ENCODE measurements at regions not wholly inside any gene's neighbourhood (a gene's known extent, or its start where the extent isn't known, plus 50 kb on each side); places are given as distances from the start of the nearest gene placed in this dataset.
"Not testable (repeated sequence)": the region's sequence is repeated elsewhere in the genome, so short reads cannot be mapped to it uniquely, and the experiment has no call there.

- DNase-seq: no peak
These were observed 488.1 kb upstream of the ARX start for GRCh38 chrX:25503826-25504225.

GRCh38 chrX:25507801-25508200, 492.0 kb upstream of the ARX start:
- no peak for DNase-seq

GRCh38 chrX:25519258-25519657, 503.5 kb upstream of the ARX start:
- no peak for DNase-seq

GRCh38 chrX:25522443-25523010, 506.8 kb upstream of the ARX start:
- not testable (repeated sequence) for DNase-seq

- DNase-seq: peak; percentile 31
These were observed 508.1 kb upstream of the ARX start for GRCh38 chrX:25523574-25524540.

- no peak for DNase-seq
These were observed 511.4 kb upstream of the ARX start for GRCh38 chrX:25527156-25527555.

- no peak for DNase-seq
These were observed 511.8 kb upstream of the ARX start for GRCh38 chrX:25527596-25527995.

GRCh38 chrX:25531096-25531495, 515.3 kb upstream of the ARX start:
- DNase-seq: no peak

- DNase-seq: peak; percentile 17
These were observed 518.3 kb upstream of the ARX start for GRCh38 chrX:25534091-25534490.

- no peak for DNase-seq
These were observed 520.7 kb upstream of the ARX start for GRCh38 chrX:25536307-25536970.

GRCh38 chrX:25537699-25538098, 521.9 kb upstream of the ARX start:
- no peak for DNase-seq

- peak; percentile 64 for DNase-seq
These were observed 528.9 kb upstream of the ARX start for GRCh38 chrX:25544641-25545040.

GRCh38 chrX:25548811-25549210, 533.0 kb upstream of the ARX start:
- peak; percentile 24 for DNase-seq

GRCh38 chrX:25555521-25555920, 539.8 kb upstream of the ARX start:
- DNase-seq: no peak

GRCh38 chrX:25558137-25558536, 542.4 kb upstream of the ARX start:
- DNase-seq: no peak

- DNase-seq: no peak
These were observed 545.4 kb upstream of the ARX start for GRCh38 chrX:25561190-25561589.

- no peak for DNase-seq
These were observed 557.9 kb upstream of the ARX start for GRCh38 chrX:25573631-25574030.

GRCh38 chrX:25596921-25597320, 541.2 kb upstream of the MAGEB18 start:
- no peak for DNase-seq

- DNase-seq: peak; percentile 41
These were observed 540.6 kb upstream of the MAGEB18 start for GRCh38 chrX:25597551-25597950.

GRCh38 chrX:25599061-25599460, 539.1 kb upstream of the MAGEB18 start:
- DNase-seq: peak; percentile 49

GRCh38 chrX:25600776-25601175, 537.4 kb upstream of the MAGEB18 start:
- peak; percentile 55 for DNase-seq

GRCh38 chrX:25601323-25601722, 536.8 kb upstream of the MAGEB18 start:
- DNase-seq: no peak

GRCh38 chrX:25618248-25618647, 519.9 kb upstream of the MAGEB18 start:
- DNase-seq: no peak

GRCh38 chrX:25640276-25640675, 497.9 kb upstream of the MAGEB18 start:
- no peak for DNase-seq
